ENCODE measurements at regions not wholly inside any gene's neighbourhood (a gene's known extent, or its start where the extent isn't known, plus 50 kb on each side); places are given as distances from the start of the nearest gene placed in this dataset.
"Not testable (repeated sequence)": the region's sequence is repeated elsewhere in the genome, so short reads cannot be mapped to it uniquely, and the experiment has no call there.

DNA sequence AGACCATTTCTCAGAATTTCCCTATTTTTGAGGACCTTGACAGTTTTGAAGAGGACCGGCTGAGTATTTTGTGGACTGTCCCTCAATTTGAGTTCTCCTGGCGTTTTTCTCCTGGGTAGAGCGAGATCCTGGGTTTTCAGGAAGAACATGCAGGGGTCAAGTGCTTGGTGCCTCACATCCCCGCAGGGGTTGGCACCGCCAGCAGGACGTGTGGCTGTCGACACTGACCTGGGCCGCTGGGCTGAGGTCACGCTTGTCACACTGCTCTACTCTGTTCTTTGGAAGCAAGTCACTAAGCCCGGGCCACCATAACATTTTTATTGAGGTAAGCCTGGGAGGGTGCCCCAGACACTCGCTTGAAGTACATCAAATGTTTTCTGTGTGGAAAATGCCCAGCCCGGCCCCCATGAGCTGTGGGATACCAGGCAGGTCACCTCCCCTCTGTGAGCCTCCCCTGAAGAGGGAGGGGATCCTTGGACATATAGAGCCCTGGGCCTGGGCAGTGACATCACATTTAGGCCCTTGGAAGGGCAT lies 112.0 kb downstream of the NPIPB11 start:
- TF ChIP-seq, protein P1, sequence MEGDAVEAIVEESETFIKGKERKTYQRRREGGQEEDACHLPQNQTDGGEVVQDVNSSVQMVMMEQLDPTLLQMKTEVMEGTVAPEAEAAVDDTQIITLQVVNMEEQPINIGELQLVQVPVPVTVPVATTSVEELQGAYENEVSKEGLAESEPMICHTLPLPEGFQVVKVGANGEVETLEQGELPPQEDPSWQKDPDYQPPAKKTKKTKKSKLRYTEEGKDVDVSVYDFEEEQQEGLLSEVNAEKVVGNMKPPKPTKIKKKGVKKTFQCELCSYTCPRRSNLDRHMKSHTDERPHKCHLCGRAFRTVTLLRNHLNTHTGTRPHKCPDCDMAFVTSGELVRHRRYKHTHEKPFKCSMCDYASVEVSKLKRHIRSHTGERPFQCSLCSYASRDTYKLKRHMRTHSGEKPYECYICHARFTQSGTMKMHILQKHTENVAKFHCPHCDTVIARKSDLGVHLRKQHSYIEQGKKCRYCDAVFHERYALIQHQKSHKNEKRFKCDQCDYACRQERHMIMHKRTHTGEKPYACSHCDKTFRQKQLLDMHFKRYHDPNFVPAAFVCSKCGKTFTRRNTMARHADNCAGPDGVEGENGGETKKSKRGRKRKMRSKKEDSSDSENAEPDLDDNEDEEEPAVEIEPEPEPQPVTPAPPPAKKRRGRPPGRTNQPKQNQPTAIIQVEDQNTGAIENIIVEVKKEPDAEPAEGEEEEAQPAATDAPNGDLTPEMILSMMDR (tag by site-specific recombination; IDR thresholded peaks at IDR 0.05) = not testable (repeated sequence)
- TF ChIP-seq, protein P2, sequence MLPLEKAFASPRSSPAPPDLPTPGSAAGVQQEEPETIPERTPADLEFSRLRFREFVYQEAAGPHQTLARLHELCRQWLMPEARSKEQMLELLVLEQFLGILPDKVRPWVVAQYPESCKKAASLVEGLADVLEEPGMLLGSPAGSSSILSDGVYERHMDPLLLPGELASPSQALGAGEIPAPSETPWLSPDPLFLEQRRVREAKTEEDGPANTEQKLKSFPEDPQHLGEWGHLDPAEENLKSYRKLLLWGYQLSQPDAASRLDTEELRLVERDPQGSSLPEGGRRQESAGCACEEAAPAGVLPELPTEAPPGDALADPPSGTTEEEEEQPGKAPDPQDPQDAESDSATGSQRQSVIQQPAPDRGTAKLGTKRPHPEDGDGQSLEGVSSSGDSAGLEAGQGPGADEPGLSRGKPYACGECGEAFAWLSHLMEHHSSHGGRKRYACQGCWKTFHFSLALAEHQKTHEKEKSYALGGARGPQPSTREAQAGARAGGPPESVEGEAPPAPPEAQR (tag by site-specific recombination; IDR thresholded peaks at IDR 0.05) = not testable (repeated sequence)
- TF ChIP-seq ZNF350 (tag by site-specific recombination; IDR thresholded peaks at IDR 0.05); ZBTB20 (tag by site-specific recombination; IDR thresholded peaks at IDR 0.05); ZNF768 (tag by site-specific recombination; IDR thresholded peaks at IDR 0.05); ZNF274 (IDR thresholded peaks at IDR 0.05; ENCODE audit: low read length); ZNF274 (tag by site-specific recombination; IDR thresholded peaks at IDR 0.05; ENCODE audit: borderline replicate concordance); SCRT2 (tag by site-specific recombination; IDR thresholded peaks at IDR 0.05); FEZF1 (tag by site-specific recombination; IDR thresholded peaks at IDR 0.05): not testable (repeated sequence)
- TF ChIP-seq, protein P3, sequence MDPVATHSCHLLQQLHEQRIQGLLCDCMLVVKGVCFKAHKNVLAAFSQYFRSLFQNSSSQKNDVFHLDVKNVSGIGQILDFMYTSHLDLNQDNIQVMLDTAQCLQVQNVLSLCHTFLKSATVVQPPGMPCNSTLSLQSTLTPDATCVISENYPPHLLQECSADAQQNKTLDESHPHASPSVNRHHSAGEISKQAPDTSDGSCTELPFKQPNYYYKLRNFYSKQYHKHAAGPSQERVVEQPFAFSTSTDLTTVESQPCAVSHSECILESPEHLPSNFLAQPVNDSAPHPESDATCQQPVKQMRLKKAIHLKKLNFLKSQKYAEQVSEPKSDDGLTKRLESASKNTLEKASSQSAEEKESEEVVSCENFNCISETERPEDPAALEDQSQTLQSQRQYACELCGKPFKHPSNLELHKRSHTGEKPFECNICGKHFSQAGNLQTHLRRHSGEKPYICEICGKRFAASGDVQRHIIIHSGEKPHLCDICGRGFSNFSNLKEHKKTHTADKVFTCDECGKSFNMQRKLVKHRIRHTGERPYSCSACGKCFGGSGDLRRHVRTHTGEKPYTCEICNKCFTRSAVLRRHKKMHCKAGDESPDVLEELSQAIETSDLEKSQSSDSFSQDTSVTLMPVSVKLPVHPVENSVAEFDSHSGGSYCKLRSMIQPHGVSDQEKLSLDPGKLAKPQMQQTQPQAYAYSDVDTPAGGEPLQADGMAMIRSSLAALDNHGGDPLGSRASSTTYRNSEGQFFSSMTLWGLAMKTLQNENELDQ (tag by site-specific recombination; IDR thresholded peaks at IDR 0.05; ENCODE audit: low read depth) = not testable (repeated sequence)
